Central memory CD4-positive, alpha-beta T cell (primary cell): ENCODE measurements at regions not wholly inside any gene's neighbourhood (a gene's known extent, or its start where the extent isn't known, plus 50 kb on each side); places are given as distances from the start of the nearest gene placed in this dataset.

Experiments
- DNase-seq: peaks from one replicate; pipeline ENCODE4 v3.0.0; 2022

- DNase-seq = no peak
Observed at GRCh38 chr17:77001487-77001886, 133.3 kb downstream of the MGAT5B start.

GRCh38 chr17:77002103-77003045, 134.2 kb downstream of the MGAT5B start:
- DNase-seq = no peak

GRCh38 chr17:77003699-77004098, 135.5 kb downstream of the MGAT5B start:
- no peak for DNase-seq

GRCh38 chr17:77006971-77007649, 133.7 kb upstream of the SEC14L1 start:
- no peak for DNase-seq

- DNase-seq = no peak
Observed at GRCh38 chr17:77009877-77010276, 130.9 kb upstream of the SEC14L1 start.

- no peak for DNase-seq
Observed at GRCh38 chr17:77010667-77011066, 130.1 kb upstream of the SEC14L1 start.

GRCh38 chr17:77011173-77012011, 129.4 kb upstream of the SEC14L1 start:
- peak; percentile 36 for DNase-seq

GRCh38 chr17:77018504-77018903, 122.3 kb upstream of the SEC14L1 start:
- no peak for DNase-seq

- DNase-seq = no peak
Observed at GRCh38 chr17:77019893-77020379, 120.8 kb upstream of the SEC14L1 start.

- no peak for DNase-seq
Observed at GRCh38 chr17:77020973-77021372, 119.8 kb upstream of the SEC14L1 start.

- DNase-seq = no peak
Observed at GRCh38 chr17:77022766-77023165, 118.0 kb upstream of the SEC14L1 start.

GRCh38 chr17:77025781-77026180, 115.0 kb upstream of the SEC14L1 start:
- no peak for DNase-seq

GRCh38 chr17:77027271-77027889, 113.4 kb upstream of the SEC14L1 start:
- DNase-seq = no peak

GRCh38 chr17:77028900-77029299, 111.9 kb upstream of the SEC14L1 start:
- no peak for DNase-seq

GRCh38 chr17:77032929-77033328, 107.8 kb upstream of the SEC14L1 start:
- DNase-seq = no peak

GRCh38 chr17:77033892-77034404, 106.8 kb upstream of the SEC14L1 start:
- DNase-seq = no peak

- DNase-seq = no peak
Observed at GRCh38 chr17:77034677-77035424, 105.9 kb upstream of the SEC14L1 start.

- DNase-seq = no peak
Observed at GRCh38 chr17:77035526-77035925, 105.2 kb upstream of the SEC14L1 start.

- DNase-seq = no peak
Observed at GRCh38 chr17:77036136-77036840, 104.5 kb upstream of the SEC14L1 start.

- DNase-seq = no peak
Observed at GRCh38 chr17:77036841-77037381, 103.9 kb upstream of the SEC14L1 start.
